ENCODE measurements at regions not wholly inside any gene's neighbourhood (a gene's known extent, or its start where the extent isn't known, plus 50 kb on each side); places are given as distances from the start of the nearest gene placed in this dataset.
A peak's percentile ranks its signal among the peaks of the same experiment; 100 is the strongest.

DNA sequence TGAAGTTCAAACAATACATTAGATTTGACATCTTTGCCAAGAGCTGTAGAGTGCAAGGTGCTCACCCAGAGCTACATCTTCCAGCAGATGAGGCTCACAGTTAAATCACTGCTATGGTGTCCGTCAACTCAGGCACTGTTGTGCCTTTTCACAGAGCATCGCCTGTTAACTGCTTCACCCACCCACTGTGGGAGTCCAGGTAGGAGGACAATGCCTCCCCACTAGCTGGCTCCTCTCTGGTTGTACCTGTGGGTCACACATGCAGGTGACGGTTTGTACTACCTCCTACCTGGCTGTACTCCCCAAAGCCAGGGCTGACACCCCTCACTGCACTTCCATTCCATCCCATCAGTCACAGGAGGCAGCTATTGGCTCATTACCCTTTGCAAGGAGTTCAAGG, 84.6 kb upstream of the TOP3B start:
- Histone ChIP-seq H3K4me1 (no peaks in the 10 kb centered on the region), H3K9me3 (no peaks in the 10 kb centered on the region), H3K27ac (no peak overlapping the region), H3K27me3 (no peaks in the 10 kb centered on the region), H3K4me3 (no peak overlapping the region), H3K36me3 (no peaks in the 10 kb centered on the region)
- TF ChIP-seq POLR2AphosphoS5 (IDR thresholded peaks at IDR 0.05; ENCODE audit: insufficient read depth in 1 of 2, low read depth in 1 of 2) (no peak), POLR2A (IDR thresholded peaks at IDR 0.05) (no peak)
- TF ChIP-seq, protein P1, sequence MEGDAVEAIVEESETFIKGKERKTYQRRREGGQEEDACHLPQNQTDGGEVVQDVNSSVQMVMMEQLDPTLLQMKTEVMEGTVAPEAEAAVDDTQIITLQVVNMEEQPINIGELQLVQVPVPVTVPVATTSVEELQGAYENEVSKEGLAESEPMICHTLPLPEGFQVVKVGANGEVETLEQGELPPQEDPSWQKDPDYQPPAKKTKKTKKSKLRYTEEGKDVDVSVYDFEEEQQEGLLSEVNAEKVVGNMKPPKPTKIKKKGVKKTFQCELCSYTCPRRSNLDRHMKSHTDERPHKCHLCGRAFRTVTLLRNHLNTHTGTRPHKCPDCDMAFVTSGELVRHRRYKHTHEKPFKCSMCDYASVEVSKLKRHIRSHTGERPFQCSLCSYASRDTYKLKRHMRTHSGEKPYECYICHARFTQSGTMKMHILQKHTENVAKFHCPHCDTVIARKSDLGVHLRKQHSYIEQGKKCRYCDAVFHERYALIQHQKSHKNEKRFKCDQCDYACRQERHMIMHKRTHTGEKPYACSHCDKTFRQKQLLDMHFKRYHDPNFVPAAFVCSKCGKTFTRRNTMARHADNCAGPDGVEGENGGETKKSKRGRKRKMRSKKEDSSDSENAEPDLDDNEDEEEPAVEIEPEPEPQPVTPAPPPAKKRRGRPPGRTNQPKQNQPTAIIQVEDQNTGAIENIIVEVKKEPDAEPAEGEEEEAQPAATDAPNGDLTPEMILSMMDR (IDR thresholded peaks at IDR 0.05) = no peak
- intact Hi-C loops (cut with DNase I) = no loop called here
- DNase-seq (ENCODE audit: extremely low spot score in 2 of 2) = no peak

DNA sequence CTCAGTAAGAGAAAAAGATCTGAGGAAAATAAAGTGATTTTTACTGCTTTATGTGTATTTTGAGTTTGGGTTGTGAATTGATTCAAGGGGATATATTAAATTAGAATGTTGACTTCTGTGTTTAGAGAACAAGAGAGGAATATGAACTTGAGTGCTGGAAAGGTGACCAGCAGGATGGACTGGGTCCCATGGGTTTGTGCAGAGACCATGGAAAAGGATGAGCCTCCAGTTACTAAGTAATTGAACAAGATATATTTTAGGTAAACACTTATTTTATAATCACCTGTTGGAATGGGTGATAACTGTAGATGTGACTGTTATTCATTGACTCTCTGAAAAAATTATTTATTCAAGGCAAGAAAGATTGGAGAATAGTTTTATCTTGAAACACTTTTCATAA, 82.0 kb upstream of the TOP3B start:
- Histone ChIP-seq H3K9me3 (no peaks in the 10 kb centered on the region), H3K4me1 (no peaks in the 10 kb centered on the region), H3K36me3 (no peaks in the 10 kb centered on the region), H3K27me3 (no peaks in the 10 kb centered on the region), H3K4me3 (no peak overlapping the region), H3K27ac (no peak overlapping the region)
- TF ChIP-seq POLR2AphosphoS5 (IDR thresholded peaks at IDR 0.05; ENCODE audit: insufficient read depth in 1 of 2, low read depth in 1 of 2) = no peak
- TF ChIP-seq POLR2A (IDR thresholded peaks at IDR 0.05) = no peak
- TF ChIP-seq, protein P1 (IDR thresholded peaks at IDR 0.05) = no peak
- intact Hi-C loops (cut with DNase I) = no loop called here
- no peak for DNase-seq (ENCODE audit: extremely low spot score in 2 of 2)

DNA sequence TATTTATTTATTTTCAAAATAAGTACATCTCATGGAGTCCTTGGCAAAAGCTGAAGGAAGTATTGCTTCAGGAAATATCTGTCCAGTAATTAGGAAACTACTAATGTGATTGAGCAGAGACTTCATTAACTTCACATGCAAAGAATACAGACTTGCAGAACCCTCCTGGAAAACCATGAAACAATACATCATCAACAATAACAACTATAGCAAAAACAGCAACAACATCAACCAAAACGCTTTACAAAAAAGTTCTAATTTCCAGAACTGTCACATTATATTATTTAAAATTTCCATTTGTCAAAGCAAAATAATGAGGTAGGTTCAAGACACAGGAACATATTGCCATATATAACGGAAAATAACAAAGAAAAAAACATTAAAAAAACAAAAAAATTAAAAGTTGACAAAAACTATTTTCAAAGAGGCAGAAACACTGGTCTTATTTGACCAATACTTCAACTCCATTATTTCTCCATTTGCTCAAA, 79.8 kb upstream of the TOP3B start:
- Histone ChIP-seq H3K27me3 (no peaks in the 10 kb centered on the region), H3K9me3 (no peaks in the 10 kb centered on the region), H3K36me3 (no peaks in the 10 kb centered on the region), H3K27ac (no peak overlapping the region), H3K4me1 (no peaks in the 10 kb centered on the region), H3K4me3 (no peak overlapping the region)
- TF ChIP-seq POLR2AphosphoS5 (IDR thresholded peaks at IDR 0.05; ENCODE audit: insufficient read depth in 1 of 2, low read depth in 1 of 2) (no peak), POLR2A (IDR thresholded peaks at IDR 0.05) (no peak)
- TF ChIP-seq, protein P1 (IDR thresholded peaks at IDR 0.05) = no peak
- intact Hi-C loops (cut with DNase I) = no loop called here
- no peak for DNase-seq (ENCODE audit: extremely low spot score in 2 of 2)

DNA sequence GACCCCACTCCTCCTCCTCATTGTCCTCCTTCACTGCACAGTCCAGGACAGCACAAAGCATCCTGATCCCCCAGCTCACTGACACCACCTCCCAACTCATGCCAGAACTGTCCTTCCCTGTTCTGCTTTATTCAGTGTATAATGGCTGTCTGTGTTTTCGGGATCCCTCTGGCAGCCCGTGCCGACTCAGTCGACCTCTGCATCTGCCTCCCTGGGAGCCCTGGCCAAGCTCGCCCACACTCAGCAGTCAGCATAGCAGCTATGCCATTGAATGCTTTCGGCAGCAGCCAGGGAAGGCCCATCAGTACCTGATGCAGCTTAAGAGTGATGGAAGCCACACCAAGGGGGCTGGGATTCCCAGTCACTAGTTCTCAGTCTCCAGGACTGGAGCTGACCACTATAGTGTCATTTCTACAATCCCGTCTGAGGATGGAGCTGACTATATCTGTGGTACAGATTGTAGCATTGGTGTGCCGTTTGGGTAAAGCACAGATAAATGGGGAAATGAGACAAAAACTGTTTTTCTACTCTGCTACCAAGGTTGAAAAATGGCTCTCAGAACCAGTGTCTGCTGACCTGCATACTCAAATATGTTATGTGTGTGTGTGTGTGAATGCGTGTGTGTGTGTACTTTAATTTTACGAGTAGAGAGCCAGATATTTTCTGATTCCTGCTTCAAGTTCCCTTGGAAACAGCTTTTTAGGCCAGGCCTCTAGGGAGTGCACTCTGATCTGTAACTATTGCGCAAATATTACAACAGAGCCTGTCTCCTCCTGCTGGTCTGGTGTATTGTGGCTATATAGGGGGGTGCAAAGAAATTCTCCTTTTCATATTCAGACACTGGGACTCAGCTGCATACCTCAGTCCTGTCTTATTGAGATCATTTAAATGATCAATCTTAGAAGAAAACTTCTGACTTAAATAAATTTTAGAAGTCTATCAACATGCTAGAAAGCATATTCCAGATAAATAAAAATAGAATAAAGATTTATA, 78.8 kb upstream of the TOP3B start:
- H3K9me3 ChIP-seq = no peaks in the 10 kb centered on the region
- TF ChIP-seq POLR2A (IDR thresholded peaks at IDR 0.05) (no peak), POLR2AphosphoS5 (IDR thresholded peaks at IDR 0.05; ENCODE audit: insufficient read depth in 1 of 2, low read depth in 1 of 2) (no peak)
- TF ChIP-seq, protein P1 (IDR thresholded peaks at IDR 0.05) = peak in 1 of 3 experiments; percentile 14
- H3K4me3 ChIP-seq = no peak overlapping the region
- intact Hi-C loops (cut with DNase I) = no loop called here
- no peaks in the 10 kb centered on the region for H3K27me3 ChIP-seq
- no peak for DNase-seq (ENCODE audit: extremely low spot score in 2 of 2)
- no peaks in the 10 kb centered on the region for H3K36me3 ChIP-seq
- H3K27ac ChIP-seq = no peak overlapping the region
- H3K4me1 ChIP-seq = no peaks in the 10 kb centered on the region

All from vagina (tissue), 2 donors.